SK-N-SH (cell line): ENCODE measurements at regions not wholly inside any gene's neighbourhood (a gene's known extent, or its start where the extent isn't known, plus 50 kb on each side); places are given as distances from the start of the nearest gene placed in this dataset.

Experiments
- CTCF ChIA-PET: fragments of 300-600, 350-600 bp; formaldehyde crosslinking; extraction: SDS; loops from one replicate; lab custom pipeline; 2021; lab: Yijun Ruan, JAX
- POLR2A ChIA-PET: fragments of 350-600 bp; sonication (Branson Sonifier 250); formaldehyde crosslinking; extraction: SDS; loops from one replicate; lab custom pipeline; 2020; ENCODE audit warnings: antibody characterized with exemption, inconsistent platforms; lab: Yijun Ruan, JAX
- DNase-seq: peaks from one replicate; pipeline ENCODE4 v3.0.0; 2012
- H2AFZ ChIP-seq: fragments of 200-600 bp; sonication (generic); 2 replicates; pipeline ENCODE4 v1.8.1; 2016; ENCODE audit warnings: antibody characterized with exemption, mild to moderate bottlenecking, low read depth
- H3F3A ChIP-seq: fragments of 200-600 bp; sonication (generic); replicated peaks from 2 replicates; pipeline ENCODE3; 2016; ENCODE audit warnings: antibody characterized with exemption, mild to moderate bottlenecking; ENCODE audit not compliant: insufficient read depth
- H3K27ac ChIP-seq, 2 experiments: fragments of 200-500 bp in 1 of 2; fragments of 200-600 bp in 1 of 2; sonication (Bioruptor generic) in 1 of 2; sonication (generic), shearing (Covaris generic) in 1 of 2; 2 replicates each; pipeline versions ENCODE4 v1.5.1 to v1.6.1; 2014 to 2016; ENCODE audit warnings: low read depth in 2 of 2, inconsistent platforms in 1 of 2, low read length in 1 of 2, mild to moderate bottlenecking in 1 of 2, mixed read lengths in 1 of 2
- H3K27me3 ChIP-seq: fragments of 200-600 bp; sonication (generic), shearing (Covaris generic); 2 replicates; pipeline ENCODE4 v1.6.1; 2016; ENCODE audit warnings: mixed run types; ENCODE audit not compliant: insufficient read depth
- H3K36me3 ChIP-seq, 2 experiments: fragments of 200-500 bp in 1 of 2; fragments of 200-600 bp in 1 of 2; sonication (Bioruptor generic) in 1 of 2; sonication (generic) in 1 of 2; replicated peaks in 1 of 2; 2 replicates each; pipeline versions ENCODE3 to v1.5.1; 2014 to 2016; ENCODE audit warnings: low read length in 1 of 2, mild to moderate bottlenecking in 1 of 2; ENCODE audit not compliant: insufficient read depth in 2 of 2, control insufficient read depth in 1 of 2
- H3K4me1 ChIP-seq, 2 experiments: fragments of 200-500 bp in 1 of 2; fragments of 200-600 bp in 1 of 2; sonication (Bioruptor generic) in 1 of 2; sonication (generic), shearing (Covaris generic) in 1 of 2; 2 replicates each; pipeline versions ENCODE4 v1.5.1 to v1.6.1; 2014 to 2016; ENCODE audit warnings: low read depth in 1 of 2, low read length in 1 of 2, mixed run types in 1 of 2; ENCODE audit not compliant: insufficient read depth in 2 of 2, control insufficient read depth in 1 of 2
- H3K4me2 ChIP-seq: fragments of 200-600 bp; sonication (generic), shearing (Covaris generic); 2 replicates; pipeline ENCODE4 v1.6.1; 2017; ENCODE audit warnings: mixed run types
- H3K4me3 ChIP-seq, 2 experiments: fragments of 200-500 bp in 1 of 2; fragments of 200-600 bp in 1 of 2; sonication (Bioruptor generic) in 1 of 2; sonication (generic), shearing (Covaris generic) in 1 of 2; 2 replicates each; pipeline versions ENCODE4 v1.5.1 to v1.8.1; 2014 to 2016; ENCODE audit warnings: low read depth in 2 of 2, inconsistent platforms in 1 of 2, low read length in 1 of 2, mild to moderate bottlenecking in 1 of 2, mixed read lengths in 1 of 2, moderate library complexity in 1 of 2
- H3K79me2 ChIP-seq: fragments of 200-600 bp; sonication (generic); 2 replicates; pipeline ENCODE4 v1.8.1; 2017; ENCODE audit warnings: mild to moderate bottlenecking; ENCODE audit not compliant: insufficient read depth
- H3K9ac ChIP-seq: fragments of 200-600 bp; sonication (generic); 2 replicates; pipeline ENCODE4 v1.6.1; 2017; ENCODE audit warnings: mixed run types
- H3K9me2 ChIP-seq: fragments of 200-600 bp; sonication (generic); 2 replicates; pipeline ENCODE4 v1.6.1; 2017; ENCODE audit warnings: mixed run types
- H3K9me3 ChIP-seq: fragments of 200-600 bp; sonication (generic); 2 replicates; pipeline ENCODE4 v1.6.1; 2017; ENCODE audit warnings: mixed run types, mild to moderate bottlenecking, moderate library complexity
- H4K20me1 ChIP-seq: fragments of 200-600 bp; sonication (generic); 2 replicates; pipeline ENCODE4 v1.6.1; 2017; ENCODE audit warnings: mild to moderate bottlenecking, mixed run types; ENCODE audit not compliant: insufficient read depth
- CHD2 ChIP-seq: fragments of 150-350 bp; IDR thresholded peaks from 2 replicates; pipeline ENCODE4 v1.6.1; 2018; ENCODE audit warnings: low read length; ENCODE audit not compliant: partially characterized antibody
- FOXJ3 ChIP-seq: sonication (generic); formaldehyde crosslinking; IDR thresholded peaks from 2 replicates; pipeline ENCODE4 v1.5.1; 2020; ENCODE audit warnings: mild to moderate bottlenecking, missing genetic modification reagents
- FOXM1 ChIP-seq: IDR thresholded peaks from 2 replicates; pipeline ENCODE4 v1.4.0; 2012; ENCODE audit warnings: low read depth, mild to moderate bottlenecking
- JUND ChIP-seq: IDR thresholded peaks from 2 replicates; pipeline ENCODE4 v1.4.0; 2012
- MEF2A ChIP-seq: IDR thresholded peaks from 2 replicates; pipeline ENCODE4 v1.4.0; 2012; ENCODE audit warnings: low read depth, borderline replicate concordance
- NFIC ChIP-seq: IDR thresholded peaks from 2 replicates; pipeline ENCODE4 v1.4.0; 2012; ENCODE audit warnings: borderline replicate concordance
- NRF1 ChIP-seq: IDR thresholded peaks from 2 replicates; pipeline ENCODE4 v1.6.1; 2012; ENCODE audit warnings: low read depth, mild to moderate bottlenecking, low read length
- RAD21 ChIP-seq: IDR thresholded peaks from 2 replicates; pipeline ENCODE4 v1.6.1; 2012; ENCODE audit warnings: mild to moderate bottlenecking, low read length
- REST ChIP-seq: IDR thresholded peaks from 2 replicates; pipeline ENCODE4 v1.6.1; 2012; ENCODE audit warnings: mild to moderate bottlenecking, low read depth, low read length, moderate library complexity
- RFX5 ChIP-seq: IDR thresholded peaks from 2 replicates; pipeline ENCODE4 v1.6.1; 2012; ENCODE audit warnings: mild to moderate bottlenecking, improper control_type of control experiment, low read length
- RXRA ChIP-seq: IDR thresholded peaks from 2 replicates; pipeline ENCODE4 v1.4.0; 2012; ENCODE audit warnings: low read depth, mild to moderate bottlenecking, borderline replicate concordance
- SMC3 ChIP-seq: IDR thresholded peaks from 2 replicates; pipeline ENCODE4 v1.6.1; 2012; ENCODE audit warnings: low read depth, low read length, improper control_type of control experiment
- TAF1 ChIP-seq: IDR thresholded peaks from 2 replicates; pipeline ENCODE4 v1.6.1; 2012; ENCODE audit warnings: low read depth, mild to moderate bottlenecking, low read length, moderate library complexity, borderline replicate concordance
- TCF12 ChIP-seq: IDR thresholded peaks from 2 replicates; pipeline ENCODE4 v1.4.0; 2012
- WGBS: methylation state at CpG from one replicate; pipeline ENCODE4 v1.1.6; 2017; ENCODE audit warnings: low lambda C conversion rate; 5-methylcytosine and 5-hydroxymethylcytosine counted together
- TF ChIP-seq, protein P1 (sequence below): fragments of 150-350 bp; IDR thresholded peaks from 2 replicates; pipeline ENCODE4 v1.6.1; 2016; ENCODE audit warnings: mild to moderate bottlenecking, low read depth, low read length
- TF ChIP-seq, protein P2 (sequence below): fragments of 150-350 bp; IDR thresholded peaks from 2 replicates; pipeline ENCODE4 v1.6.1; 2017; ENCODE audit warnings: antibody characterized with exemption, low read length, low read depth, borderline replicate concordance
- TF ChIP-seq, protein P3 (sequence below): fragments of 200-600 bp; sonication (generic); IDR thresholded peaks from 2 replicates; pipeline ENCODE4 v1.6.1; 2017; ENCODE audit warnings: antibody characterized with exemption, mild to moderate bottlenecking, moderate library complexity

DNA sequence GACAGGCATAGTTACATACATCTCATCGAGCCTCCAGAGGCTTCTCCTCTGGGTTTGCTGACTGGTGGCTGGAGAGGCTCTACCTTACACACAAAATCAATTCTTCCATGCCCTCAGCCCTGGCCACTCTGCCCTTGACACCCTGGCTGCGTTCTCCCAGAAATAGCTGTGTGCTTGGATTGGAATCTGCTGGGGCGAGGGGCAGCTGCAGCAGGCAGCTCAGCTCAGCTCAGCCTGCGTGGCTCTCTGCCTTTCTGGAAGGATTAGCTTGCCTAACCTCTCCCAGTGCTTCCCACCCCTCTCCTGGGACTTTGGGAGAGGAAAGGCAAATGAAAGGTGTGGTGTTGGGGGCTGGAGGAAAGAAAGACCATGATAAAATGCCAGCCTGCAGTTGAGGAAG, 216.1 kb downstream of the ENGASE start (continued):
- TF ChIP-seq REST (no peak), TAF1 (no peak), CHD2 (no peak)
- TF ChIP-seq, protein P1, sequence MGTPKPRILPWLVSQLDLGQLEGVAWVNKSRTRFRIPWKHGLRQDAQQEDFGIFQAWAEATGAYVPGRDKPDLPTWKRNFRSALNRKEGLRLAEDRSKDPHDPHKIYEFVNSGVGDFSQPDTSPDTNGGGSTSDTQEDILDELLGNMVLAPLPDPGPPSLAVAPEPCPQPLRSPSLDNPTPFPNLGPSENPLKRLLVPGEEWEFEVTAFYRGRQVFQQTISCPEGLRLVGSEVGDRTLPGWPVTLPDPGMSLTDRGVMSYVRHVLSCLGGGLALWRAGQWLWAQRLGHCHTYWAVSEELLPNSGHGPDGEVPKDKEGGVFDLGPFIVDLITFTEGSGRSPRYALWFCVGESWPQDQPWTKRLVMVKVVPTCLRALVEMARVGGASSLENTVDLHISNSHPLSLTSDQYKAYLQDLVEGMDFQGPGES: no peak

GRCh38 chr17:79288950-79289349, 214.3 kb downstream of the ENGASE start:
- Histone ChIP-seq H2AFZ (no peak overlapping the region), H3K4me3 (no peak overlapping the region), H3K27ac (no peak overlapping the region), H3K9me2 (no peaks in the 10 kb centered on the region)
- 66% methylated on average over 9 of the region's 9 CpGs for WGBS
- TF ChIP-seq, protein P2, sequence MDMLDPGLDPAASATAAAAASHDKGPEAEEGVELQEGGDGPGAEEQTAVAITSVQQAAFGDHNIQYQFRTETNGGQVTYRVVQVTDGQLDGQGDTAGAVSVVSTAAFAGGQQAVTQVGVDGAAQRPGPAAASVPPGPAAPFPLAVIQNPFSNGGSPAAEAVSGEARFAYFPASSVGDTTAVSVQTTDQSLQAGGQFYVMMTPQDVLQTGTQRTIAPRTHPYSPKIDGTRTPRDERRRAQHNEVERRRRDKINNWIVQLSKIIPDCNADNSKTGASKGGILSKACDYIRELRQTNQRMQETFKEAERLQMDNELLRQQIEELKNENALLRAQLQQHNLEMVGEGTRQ: no peak
- TF ChIP-seq RFX5 (no peak), NFIC (no peak), JUND (no peak), FOXJ3 (CRISPR knock-in tag) (no peak)
- TF ChIP-seq, all 33 proteins: peak for 0
- POLR2A ChIA-PET: no interaction called here
- CTCF ChIA-PET: interaction anchor here (1.0 to 5.7 kb wide), 10 partner anchors 12 to 247 kb away, joined by 3 to 37 read pairs (median 4); no protein-coding TSS in a partner anchor
- no peaks in the 10 kb centered on the region for H3K79me2 ChIP-seq
- DNase-seq: no peak
- no peaks in the 10 kb centered on the region for H3K36me3 ChIP-seq
- H3K4me2 ChIP-seq: no peak overlapping the region
- H3K27me3 ChIP-seq: no peaks in the 10 kb centered on the region
- no peaks in the 10 kb centered on the region for H4K20me1 ChIP-seq
- H3F3A ChIP-seq: no peaks in the 10 kb centered on the region
- H3K9me3 ChIP-seq: no peaks in the 10 kb centered on the region
- peaks cover 0 to 3% of the 10 kb centered on the region in 2 experiments; a peak in 1 of 4 replicates for H3K4me1 ChIP-seq
- H3K9ac ChIP-seq: no peak overlapping the region

- H3K9ac ChIP-seq: no peak overlapping the region
- H3K79me2 ChIP-seq: no peaks in the 10 kb centered on the region
- TF ChIP-seq NRF1: no peak
- no peak for TF ChIP-seq RAD21
- TF ChIP-seq MEF2A: no peak
- TF ChIP-seq, protein P1: no peak
- TF ChIP-seq FOXM1: no peak
- TF ChIP-seq, protein P2: no peak
- no peak for TF ChIP-seq TCF12
- TF ChIP-seq SMC3: no peak
- no peak for TF ChIP-seq RXRA
- TF ChIP-seq, protein P3, sequence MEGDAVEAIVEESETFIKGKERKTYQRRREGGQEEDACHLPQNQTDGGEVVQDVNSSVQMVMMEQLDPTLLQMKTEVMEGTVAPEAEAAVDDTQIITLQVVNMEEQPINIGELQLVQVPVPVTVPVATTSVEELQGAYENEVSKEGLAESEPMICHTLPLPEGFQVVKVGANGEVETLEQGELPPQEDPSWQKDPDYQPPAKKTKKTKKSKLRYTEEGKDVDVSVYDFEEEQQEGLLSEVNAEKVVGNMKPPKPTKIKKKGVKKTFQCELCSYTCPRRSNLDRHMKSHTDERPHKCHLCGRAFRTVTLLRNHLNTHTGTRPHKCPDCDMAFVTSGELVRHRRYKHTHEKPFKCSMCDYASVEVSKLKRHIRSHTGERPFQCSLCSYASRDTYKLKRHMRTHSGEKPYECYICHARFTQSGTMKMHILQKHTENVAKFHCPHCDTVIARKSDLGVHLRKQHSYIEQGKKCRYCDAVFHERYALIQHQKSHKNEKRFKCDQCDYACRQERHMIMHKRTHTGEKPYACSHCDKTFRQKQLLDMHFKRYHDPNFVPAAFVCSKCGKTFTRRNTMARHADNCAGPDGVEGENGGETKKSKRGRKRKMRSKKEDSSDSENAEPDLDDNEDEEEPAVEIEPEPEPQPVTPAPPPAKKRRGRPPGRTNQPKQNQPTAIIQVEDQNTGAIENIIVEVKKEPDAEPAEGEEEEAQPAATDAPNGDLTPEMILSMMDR: no peak
- no peaks in the 10 kb centered on the region for H3K36me3 ChIP-seq
- no peaks in the 10 kb centered on the region for H4K20me1 ChIP-seq
- no peaks in the 10 kb centered on the region for H3K27me3 ChIP-seq
- DNase-seq: no peak
- CTCF ChIA-PET: interaction anchor here (1.0 to 2.7 kb wide), 3 partner anchors 12 to 106 kb away, joined by 3 to 11 read pairs (median 8); no protein-coding TSS in a partner anchor
- no peak overlapping the region for H3K27ac ChIP-seq
- H3F3A ChIP-seq: no peaks in the 10 kb centered on the region
- H3K4me1 ChIP-seq: peaks cover 0 to 1% of the 10 kb centered on the region in 2 experiments; a peak in 1 of 4 replicates
- POLR2A ChIA-PET: no interaction called here
- WGBS: 31% methylated on average over 10 of the region's 10 CpGs
- H3K4me2 ChIP-seq: no peak overlapping the region
- no peaks in the 10 kb centered on the region for H3K9me2 ChIP-seq
- no peak overlapping the region for H3K4me3 ChIP-seq
- H3K9me3 ChIP-seq: no peaks in the 10 kb centered on the region
- H2AFZ ChIP-seq: no peak overlapping the region
Observed at GRCh38 chr17:79286440-79286839, 211.8 kb downstream of the ENGASE start.
